ENCODE measurements at regions not wholly inside any gene's neighbourhood (a gene's known extent, or its start where the extent isn't known, plus 50 kb on each side); places are given as distances from the start of the nearest gene placed in this dataset.

DNA sequence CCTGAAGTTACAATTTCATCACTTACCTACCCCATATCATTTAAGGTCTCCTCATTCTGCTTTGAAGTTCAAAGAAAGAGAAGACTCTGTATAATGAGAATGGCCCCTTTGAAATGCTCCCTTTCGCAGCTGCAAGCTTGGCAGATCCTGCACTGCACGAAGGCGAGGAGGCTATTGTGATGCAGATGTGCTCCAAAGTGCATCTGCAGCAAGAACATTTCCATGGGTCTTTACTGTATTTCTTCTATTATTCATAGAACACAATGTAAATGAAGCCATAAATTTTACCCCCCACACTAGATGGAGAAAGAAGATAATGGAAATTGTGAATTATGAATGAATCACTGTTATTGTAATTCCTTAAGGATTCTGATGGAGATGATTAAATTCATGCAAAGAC lies 178.7 kb downstream of the CHD9NB start:
- Histone ChIP-seq H3K4me3 (no peak overlapping the region), H3K27me3 (no peaks in the 10 kb centered on the region), H3K4me1 (ENCODE audit: low read depth) (no peaks in the 10 kb centered on the region), H3K27ac (no peak overlapping the region), H3K9me3 (ENCODE audit: low read depth) (no peaks in the 10 kb centered on the region), H3K36me3 (no peaks in the 10 kb centered on the region)
- no peak for TF ChIP-seq CTCF (IDR thresholded peaks at IDR 0.05; ENCODE audit: low read depth, low read length)
- DNase-seq (ENCODE audit: low read depth in 1 of 2, low spot score in 1 of 2), result no peak

GRCh38 chr16:52872731-52873130 lies 180.0 kb downstream of the CHD9NB start:
- Histone ChIP-seq H3K27me3 (no peaks in the 10 kb centered on the region), H3K27ac (no peak overlapping the region), H3K4me3 (no peak overlapping the region), H3K4me1 (ENCODE audit: low read depth) (no peaks in the 10 kb centered on the region), H3K36me3 (no peaks in the 10 kb centered on the region), H3K9me3 (ENCODE audit: low read depth) (no peaks in the 10 kb centered on the region)
- DNase-seq (ENCODE audit: low read depth in 1 of 2, low spot score in 1 of 2), result no peak
- TF ChIP-seq CTCF (IDR thresholded peaks at IDR 0.05; ENCODE audit: low read depth, low read length), result no peak

GRCh38 chr16:52871481-52871880 lies 181.2 kb downstream of the CHD9NB start:
- Histone ChIP-seq H3K4me1 (ENCODE audit: low read depth) (no peaks in the 10 kb centered on the region), H3K27ac (no peak overlapping the region), H3K27me3 (no peaks in the 10 kb centered on the region), H3K4me3 (no peak overlapping the region), H3K9me3 (ENCODE audit: low read depth) (no peaks in the 10 kb centered on the region), H3K36me3 (no peaks in the 10 kb centered on the region)
- no peak for DNase-seq (ENCODE audit: low read depth in 1 of 2, low spot score in 1 of 2)
- TF ChIP-seq CTCF (IDR thresholded peaks at IDR 0.05; ENCODE audit: low read depth, low read length), result no peak

- Histone ChIP-seq H3K4me3 (no peak overlapping the region), H3K27me3 (peaks cover under 1% of the 10 kb centered on the region), H3K36me3 (no peaks in the 10 kb centered on the region), H3K9me3 (ENCODE audit: low read depth) (no peaks in the 10 kb centered on the region), H3K27ac (no peak overlapping the region), H3K4me1 (ENCODE audit: low read depth) (no peaks in the 10 kb centered on the region)
- DNase-seq (ENCODE audit: low read depth in 1 of 2, low spot score in 1 of 2), result no peak
- TF ChIP-seq CTCF (IDR thresholded peaks at IDR 0.05; ENCODE audit: low read depth, low read length), result no peak
Measured at GRCh38 chr16:52869243-52869642, 183.5 kb downstream of the CHD9NB start.

DNA sequence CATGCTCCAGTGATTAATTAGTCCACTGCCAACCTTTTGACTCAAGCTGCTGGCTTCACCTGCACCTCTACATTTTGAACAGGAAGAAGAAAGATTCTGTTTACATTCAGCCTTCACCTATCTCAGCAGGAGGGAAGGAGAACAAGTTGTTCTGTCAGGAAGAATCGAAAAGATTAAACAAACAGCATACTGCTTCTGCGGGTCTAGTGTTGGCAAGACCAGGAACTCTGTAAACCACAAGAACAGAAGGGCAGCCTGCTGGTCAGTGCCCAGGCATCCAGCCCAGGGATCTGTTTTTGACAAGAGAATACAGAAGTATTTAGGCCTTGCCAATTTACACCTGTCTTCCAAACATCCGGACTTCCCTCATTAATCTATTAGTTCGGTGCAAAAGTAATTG lies 189.7 kb downstream of the CHD9NB start:
- Histone ChIP-seq H3K4me3 (no peak overlapping the region), H3K36me3 (no peaks in the 10 kb centered on the region), H3K27me3 (peaks cover 13% of the 10 kb centered on the region), H3K27ac (no peak overlapping the region), H3K9me3 (ENCODE audit: low read depth) (no peaks in the 10 kb centered on the region), H3K4me1 (ENCODE audit: low read depth) (no peaks in the 10 kb centered on the region)
- no peak for DNase-seq (ENCODE audit: low read depth in 1 of 2, low spot score in 1 of 2)
- no peak for TF ChIP-seq CTCF (IDR thresholded peaks at IDR 0.05; ENCODE audit: low read depth, low read length)

DNA sequence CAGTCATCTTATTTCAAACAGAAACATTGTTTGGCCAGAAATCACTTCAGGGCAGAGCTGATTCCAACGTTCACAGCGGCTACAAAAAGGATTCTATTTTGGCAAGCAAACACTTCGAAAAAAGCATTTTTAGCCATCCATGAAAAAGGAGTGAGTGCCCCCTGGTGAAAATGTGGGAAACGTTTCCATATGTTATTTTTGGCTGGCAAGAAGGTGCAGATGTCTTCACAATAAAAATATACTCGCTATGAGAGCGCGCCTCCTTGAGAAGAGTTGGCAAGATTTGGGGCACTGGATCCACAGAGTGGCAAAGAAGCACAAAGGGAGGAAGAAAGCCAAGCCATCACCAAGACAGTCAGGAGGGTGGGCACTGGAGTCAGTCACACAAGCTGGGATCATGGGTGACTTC lies 191.1 kb downstream of the CHD9NB start:
- Histone ChIP-seq H3K9me3 (ENCODE audit: low read depth) (no peaks in the 10 kb centered on the region), H3K4me3 (no peak overlapping the region), H3K4me1 (ENCODE audit: low read depth) (no peaks in the 10 kb centered on the region), H3K27me3 (peaks cover 18% of the 10 kb centered on the region), H3K27ac (no peak overlapping the region), H3K36me3 (no peaks in the 10 kb centered on the region)
- peak; percentile 19 to 48 for DNase-seq (ENCODE audit: low read depth in 1 of 2, low spot score in 1 of 2)
- peak; percentile 32 for TF ChIP-seq CTCF (IDR thresholded peaks at IDR 0.05; ENCODE audit: low read depth, low read length)

Data from cardiac muscle cell (in vitro differentiated cells and primary cell).